Epithelial cell of esophagus (primary cell): ENCODE measurements at regions not wholly inside any gene's neighbourhood (a gene's known extent, or its start where the extent isn't known, plus 50 kb on each side); places are given as distances from the start of the nearest gene placed in this dataset.
"Not testable (repeated sequence)": the region's sequence is repeated elsewhere in the genome, so short reads cannot be mapped to it uniquely, and the experiment has no call there.

Experiments used
- DNase-seq: peaks from one replicate; pipeline ENCODE4 v3.0.0; 2010; ENCODE audit warnings: low read depth
- H3K4me3 ChIP-seq: 2 replicates; pipeline ENCODE4 v1.5.1; 2011; ENCODE audit warnings: mild to moderate bottlenecking, low read length, control low read depth
- TF ChIP-seq, protein P1 (sequence below): IDR thresholded peaks from 2 replicates; pipeline ENCODE4 v1.5.1; 2011; ENCODE audit warnings: low read depth, mild to moderate bottlenecking, low read length, control low read depth, inconsistent platforms; ENCODE audit not compliant: insufficient read depth; ENCODE audit errors: missing control alignments

DNA sequence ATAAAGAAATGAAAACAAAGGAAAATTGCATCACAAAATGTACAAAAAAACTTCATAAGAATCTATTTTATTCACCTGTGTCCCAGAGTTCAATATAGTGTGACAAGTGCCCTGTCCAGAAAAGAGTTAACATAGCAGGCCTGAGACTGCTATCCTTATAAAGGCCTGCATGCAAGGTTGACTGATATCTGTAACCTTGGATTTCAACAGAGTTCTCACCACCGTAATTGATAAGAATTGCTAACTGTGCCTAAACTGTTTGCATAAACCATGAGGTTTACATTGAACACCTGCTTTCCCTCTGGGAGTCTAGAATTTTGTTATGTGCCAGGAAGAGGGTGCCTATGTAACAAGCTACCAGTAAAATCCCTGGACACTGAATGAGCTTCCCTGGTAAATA is 461.7 kb upstream of the DPH6 start:
- TF ChIP-seq, protein P1, sequence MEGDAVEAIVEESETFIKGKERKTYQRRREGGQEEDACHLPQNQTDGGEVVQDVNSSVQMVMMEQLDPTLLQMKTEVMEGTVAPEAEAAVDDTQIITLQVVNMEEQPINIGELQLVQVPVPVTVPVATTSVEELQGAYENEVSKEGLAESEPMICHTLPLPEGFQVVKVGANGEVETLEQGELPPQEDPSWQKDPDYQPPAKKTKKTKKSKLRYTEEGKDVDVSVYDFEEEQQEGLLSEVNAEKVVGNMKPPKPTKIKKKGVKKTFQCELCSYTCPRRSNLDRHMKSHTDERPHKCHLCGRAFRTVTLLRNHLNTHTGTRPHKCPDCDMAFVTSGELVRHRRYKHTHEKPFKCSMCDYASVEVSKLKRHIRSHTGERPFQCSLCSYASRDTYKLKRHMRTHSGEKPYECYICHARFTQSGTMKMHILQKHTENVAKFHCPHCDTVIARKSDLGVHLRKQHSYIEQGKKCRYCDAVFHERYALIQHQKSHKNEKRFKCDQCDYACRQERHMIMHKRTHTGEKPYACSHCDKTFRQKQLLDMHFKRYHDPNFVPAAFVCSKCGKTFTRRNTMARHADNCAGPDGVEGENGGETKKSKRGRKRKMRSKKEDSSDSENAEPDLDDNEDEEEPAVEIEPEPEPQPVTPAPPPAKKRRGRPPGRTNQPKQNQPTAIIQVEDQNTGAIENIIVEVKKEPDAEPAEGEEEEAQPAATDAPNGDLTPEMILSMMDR, result no peak
- H3K4me3 ChIP-seq, result no peak overlapping the region
- DNase-seq, result no peak

DNA sequence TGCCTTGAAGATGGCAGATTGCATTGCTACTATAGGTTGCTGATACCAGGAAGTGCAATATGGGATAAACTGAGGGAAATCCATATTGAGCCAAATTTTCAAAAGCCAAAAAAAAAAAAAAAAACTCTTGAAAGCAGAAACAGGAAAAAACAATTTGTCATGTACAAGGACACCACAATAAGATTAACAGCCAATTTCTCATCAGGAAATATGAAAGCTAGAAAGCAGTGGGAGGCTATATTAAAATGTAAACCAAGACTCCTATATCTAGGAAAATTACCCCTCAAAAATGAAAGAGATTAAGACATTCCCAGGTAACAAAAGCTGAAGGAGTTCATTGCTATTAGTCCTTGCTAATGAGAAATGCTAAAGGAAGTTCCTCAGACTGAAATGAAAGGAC is 462.8 kb upstream of the DPH6 start:
- TF ChIP-seq, protein P1, result no peak
- no peak for DNase-seq
- no peak overlapping the region for H3K4me3 ChIP-seq

DNA sequence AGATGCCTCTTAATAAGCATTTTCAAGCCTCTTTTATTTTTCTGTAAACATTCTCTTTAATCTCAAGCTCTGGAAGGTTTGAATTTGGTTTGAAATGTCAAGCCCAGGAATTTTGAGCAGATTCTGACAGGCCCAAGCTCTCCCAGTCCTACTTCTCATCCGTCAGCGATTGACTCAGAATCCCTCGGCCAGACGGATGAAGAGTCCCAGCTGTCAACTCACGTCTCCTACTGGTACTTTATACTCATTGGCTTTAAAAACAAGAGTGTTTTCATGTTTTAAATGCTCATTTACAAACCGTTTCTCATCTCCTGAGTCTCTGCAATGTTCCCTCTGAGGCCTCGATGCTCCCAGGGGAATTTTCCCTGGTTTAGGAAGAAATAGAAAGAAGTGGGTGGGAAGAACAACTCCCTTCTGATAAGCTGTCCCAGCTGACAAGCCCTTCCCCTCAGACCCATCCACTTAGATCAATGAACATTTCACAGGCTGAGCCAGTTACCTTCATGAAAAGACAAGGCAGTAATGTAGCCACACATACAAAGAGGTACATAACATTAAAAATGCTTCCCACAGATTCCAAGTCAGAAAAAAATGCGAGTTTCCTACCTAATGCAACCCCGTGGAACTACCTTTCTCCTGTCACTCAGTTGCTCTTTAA is 478.2 kb upstream of the DPH6 start:
- no peak overlapping the region for H3K4me3 ChIP-seq
- DNase-seq, result peak; percentile 75
- TF ChIP-seq, protein P1, result peak; percentile 26

DNA sequence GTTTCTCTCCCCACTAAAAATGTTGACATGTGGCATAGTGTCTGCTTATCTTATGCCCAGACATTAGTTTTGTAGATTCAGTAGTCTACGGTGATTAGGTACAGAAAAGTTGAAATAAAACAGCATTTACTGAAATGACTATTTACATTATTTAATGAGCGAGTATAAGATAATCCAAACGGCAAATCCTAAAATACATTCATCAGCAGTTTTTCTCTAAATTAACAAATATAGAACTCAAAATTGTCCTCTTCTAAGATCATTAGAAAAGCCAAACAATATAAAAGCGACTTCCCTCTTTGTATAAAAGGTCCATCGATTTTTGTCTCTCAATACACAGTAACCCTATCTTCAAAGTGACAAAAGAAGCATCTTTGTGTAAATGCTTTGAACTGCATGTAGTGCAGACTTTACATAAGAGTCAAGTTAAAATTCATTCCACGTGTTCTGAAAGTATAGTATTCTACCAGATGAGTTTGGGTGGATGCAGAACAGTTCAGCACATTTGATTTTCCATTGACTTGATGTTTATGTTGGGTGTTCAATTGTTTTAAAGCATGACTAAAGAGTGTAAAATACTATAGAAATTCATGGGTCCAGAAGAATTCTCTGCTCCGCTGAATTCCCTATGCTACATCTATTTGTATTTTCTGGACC is 480.8 kb upstream of the DPH6 start:
- no peak for DNase-seq
- H3K4me3 ChIP-seq, result no peak overlapping the region
- TF ChIP-seq, protein P1, result no peak

DNA sequence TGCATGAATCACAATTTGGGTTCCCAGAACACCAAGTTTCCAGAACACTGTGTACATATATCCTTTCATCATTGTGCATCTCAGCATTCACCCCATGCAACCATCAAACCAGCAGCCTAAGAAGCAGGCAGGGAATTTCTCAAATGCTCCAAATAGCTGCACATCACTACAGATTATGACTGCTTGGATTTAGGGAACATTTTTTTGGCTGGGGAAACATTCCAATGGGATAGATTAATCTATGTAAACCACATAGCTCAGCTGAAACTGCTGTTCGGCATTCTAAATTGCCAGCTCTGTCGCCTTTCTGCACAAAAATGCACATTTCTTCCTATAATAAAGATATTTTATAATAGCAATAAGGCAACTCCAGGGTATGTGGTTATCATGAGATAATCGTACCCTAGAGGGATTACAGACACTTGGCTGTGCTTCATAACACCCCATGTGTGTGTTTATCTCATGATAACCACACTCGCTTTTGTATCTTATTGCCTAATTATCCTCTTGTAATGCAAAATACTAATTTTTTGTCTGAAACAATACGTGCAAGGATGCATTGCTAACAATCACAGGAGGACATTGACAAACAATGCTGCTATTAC is 483.7 kb upstream of the DPH6 start:
- DNase-seq, result no peak
- H3K4me3 ChIP-seq, result no peak overlapping the region
- TF ChIP-seq, protein P1, result no peak

DNA sequence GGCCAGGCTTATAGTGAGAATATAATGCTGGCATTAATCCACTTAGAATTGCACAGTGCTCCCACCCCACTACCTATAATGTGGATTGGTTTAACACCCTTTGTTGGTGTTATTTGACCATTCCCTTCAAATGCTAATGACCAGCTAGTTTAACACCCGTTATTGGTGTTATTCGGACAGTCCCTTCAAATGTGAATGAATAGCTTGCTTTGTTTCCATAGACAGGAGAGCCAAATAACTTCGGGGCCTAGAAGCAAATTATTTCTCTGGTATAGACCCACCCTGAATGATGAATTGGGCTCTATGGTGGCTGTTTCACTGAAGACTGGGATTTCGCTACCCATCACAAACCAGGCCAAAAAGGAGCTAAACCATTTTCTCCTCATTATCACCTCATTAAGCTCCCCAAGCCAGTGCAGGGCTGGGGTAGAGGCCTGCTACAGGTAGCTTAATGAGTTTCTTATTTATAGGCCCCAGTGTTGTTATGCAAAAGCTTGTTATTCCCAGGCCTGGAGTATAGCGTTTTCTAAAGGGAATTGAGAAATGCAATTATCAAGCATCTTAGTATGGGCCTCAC is 494.1 kb upstream of the DPH6 start:
- no peak for DNase-seq
- TF ChIP-seq, protein P1, result no peak
- H3K4me3 ChIP-seq, result no peak overlapping the region

DNA sequence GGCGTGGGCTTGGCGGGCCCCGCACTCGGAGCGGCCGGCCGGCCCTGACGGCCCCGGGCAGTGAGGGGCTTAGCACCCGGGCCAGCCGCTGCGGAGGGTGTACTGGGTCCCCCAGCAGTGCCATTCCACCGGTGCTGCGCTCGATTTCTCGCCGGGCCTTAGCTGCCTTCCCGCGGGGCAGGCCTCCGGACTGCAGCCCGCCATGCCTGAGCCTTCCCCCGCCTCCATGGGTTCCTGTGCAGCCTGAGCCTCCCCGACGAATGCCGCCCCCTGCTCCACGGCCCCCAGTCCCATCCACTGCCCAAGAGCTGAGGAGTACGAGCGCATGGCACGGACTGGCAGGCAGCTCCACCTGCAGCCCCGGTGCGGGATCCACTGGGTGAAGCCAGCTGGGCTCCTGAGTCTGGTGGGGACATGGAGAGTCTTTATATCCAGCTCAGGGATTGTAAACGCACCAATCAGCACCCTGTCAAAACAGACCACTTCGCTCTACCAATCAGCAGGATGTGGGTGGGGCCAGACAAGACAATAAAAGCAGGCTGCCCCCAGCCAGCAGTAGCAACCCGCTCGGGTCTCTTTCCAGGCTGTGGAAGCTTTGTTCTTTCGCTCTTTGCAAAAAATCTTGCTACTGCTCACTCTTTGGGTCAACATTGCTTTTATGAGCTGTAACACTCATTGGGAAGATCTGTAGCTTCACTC is 501.2 kb upstream of the DPH6 start:
- DNase-seq, result not testable (repeated sequence)

More for the DNA sequence above, 501.2 kb upstream of the DPH6 start:
- not testable (repeated sequence) for H3K4me3 ChIP-seq
